Putamen (tissue), 1 donor: ENCODE measurements at regions not wholly inside any gene's neighbourhood (a gene's known extent, or its start where the extent isn't known, plus 50 kb on each side); places are given as distances from the start of the nearest gene placed in this dataset.

Experiments used
- DNase-seq: peaks from one replicate; pipeline ENCODE4 v3.0.0-alpha.2; 2016; ENCODE audit warnings: low spot score

DNA sequence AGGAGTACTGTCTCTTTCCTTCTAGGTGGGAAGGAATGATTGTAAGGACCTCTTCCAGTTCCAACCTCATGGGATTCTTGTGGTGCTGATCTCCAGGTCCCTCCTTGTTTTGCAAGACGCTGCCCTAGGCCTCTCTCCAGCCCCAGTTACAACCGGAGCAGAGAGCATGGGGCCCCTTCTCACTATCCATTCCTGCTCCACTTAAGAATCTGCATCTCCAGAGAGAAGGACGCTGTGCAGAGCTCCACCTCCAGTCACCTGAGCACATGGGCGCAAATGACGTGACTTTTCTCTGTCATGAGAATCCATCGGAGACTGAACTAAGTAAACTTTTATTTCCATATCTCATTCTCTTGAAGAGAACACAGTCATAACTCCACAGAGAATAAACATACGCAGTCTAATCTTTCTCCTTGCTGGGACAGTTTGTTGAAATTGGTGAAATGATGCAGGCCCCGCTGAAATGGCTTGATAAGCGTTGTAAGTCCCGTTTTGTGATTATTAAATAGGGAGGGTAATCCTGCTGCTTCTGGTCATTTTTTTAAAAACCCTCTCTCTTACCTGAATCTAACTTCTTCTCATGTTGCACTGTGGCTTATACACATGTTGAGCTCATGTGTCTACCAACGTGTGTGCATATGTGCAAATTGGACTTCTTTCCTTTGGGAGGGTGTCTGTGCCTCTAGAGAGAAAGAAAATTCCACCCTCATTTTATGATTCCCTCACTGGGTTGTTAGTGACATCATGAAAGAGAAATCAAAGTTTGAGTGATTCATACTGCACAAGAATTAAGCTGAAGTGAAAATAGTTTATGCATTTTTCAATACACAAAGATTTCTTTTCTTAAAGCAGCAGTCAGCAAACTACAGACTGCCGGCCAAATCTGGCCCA, 133.2 kb upstream of the TBX20 start:
- no peak for DNase-seq

DNA sequence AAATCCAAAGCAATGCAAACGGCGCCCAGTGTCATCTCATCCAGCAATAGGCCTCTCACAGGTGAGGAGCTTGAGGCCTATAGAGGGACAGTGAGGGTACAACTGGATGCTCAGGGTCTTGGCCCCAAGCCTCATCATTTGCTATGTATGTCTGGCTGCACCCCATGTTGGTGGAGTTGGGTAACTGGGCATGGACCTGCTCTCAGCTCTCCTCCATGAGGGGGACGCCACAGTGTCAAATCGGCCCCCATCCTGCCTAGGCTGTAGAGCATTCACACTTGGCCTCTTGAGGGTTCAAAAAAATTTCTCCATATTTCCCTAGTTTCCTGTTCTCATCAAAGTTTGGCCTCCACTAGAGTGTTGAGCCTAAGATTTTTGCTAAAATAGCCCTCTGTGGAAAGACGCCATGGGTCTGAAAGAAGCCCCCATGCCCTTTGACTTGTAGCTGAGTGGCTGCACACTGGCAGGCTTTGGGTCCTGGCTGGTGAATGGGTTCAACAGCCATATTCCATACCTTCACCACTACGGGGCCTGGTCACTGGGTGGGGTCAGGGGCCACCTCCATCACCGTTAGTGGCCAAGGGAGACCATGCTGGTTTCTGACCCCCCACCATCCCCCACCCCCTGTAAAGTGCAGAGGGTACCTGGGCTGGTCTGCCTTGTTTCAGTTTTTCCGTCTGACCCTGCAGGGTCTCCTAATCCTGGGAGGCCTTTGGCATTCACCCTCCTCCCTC, 132.3 kb upstream of the TBX20 start:
- DNase-seq: no peak

DNA sequence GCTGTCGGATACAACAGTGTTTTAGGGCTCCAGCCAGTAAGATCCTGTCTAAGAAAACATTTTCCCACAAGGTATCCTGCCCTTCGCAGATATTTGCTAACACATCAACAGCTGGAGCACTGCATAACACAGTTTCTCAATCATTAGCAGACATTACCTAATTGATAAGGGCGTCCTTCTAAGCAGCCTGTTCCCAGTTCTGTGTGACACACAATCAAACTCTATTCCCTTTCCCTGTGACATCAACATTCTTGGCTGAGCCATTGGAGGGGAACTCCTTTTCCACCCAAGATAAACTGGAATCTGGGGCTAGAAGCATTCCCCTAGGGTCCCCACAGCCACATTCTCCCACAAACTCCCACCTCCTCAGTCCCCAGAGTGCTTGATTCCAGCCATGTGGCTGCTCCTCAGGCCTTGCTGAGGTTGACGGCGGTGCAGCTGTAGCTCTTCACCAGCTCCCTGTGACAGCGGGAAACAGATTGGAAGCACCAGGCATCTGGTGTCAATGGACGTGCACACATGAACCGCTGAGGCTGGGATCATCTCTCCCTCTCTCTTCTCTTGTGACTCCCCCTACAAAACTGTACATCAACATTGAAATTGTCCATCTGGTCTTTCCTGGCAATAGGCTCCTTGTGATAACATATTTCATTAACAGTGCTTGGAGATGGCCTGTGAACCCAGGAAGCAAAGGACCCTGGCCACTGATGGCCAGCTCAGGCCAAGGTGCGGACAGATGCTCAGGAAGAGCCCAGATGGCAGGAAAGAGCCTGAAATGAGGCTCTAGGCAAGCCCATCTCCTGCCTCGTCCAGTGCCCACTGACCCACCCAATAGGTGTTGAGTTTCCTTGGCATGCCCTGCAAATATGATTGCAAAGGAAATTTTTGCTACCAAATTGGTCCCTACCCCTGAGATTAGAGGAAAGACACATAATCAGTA, 131.1 kb upstream of the TBX20 start:
- no peak for DNase-seq

DNA sequence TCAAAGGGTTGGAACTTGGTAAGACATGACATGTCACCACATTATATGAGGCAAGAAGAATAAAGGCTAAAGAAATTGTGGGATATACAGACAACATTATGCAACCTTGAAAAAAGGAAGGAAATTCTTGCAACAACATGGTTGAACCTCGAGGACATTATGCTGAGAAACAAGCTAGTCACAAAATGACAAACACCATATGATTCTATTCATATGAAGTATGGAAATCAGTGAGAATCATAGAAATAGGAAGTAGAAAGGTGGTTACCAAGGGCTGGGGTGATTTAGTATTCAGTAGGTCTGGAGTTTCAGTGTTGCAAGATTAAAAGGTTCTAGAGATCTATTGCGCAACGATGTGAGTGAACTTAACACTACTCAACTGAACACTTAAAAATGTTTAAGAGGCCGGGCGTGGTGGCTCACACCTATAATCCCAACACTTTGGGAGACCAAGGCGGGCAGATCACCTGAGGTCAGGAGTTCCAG, 126.9 kb upstream of the TBX20 start:
- DNase-seq: no peak

DNA sequence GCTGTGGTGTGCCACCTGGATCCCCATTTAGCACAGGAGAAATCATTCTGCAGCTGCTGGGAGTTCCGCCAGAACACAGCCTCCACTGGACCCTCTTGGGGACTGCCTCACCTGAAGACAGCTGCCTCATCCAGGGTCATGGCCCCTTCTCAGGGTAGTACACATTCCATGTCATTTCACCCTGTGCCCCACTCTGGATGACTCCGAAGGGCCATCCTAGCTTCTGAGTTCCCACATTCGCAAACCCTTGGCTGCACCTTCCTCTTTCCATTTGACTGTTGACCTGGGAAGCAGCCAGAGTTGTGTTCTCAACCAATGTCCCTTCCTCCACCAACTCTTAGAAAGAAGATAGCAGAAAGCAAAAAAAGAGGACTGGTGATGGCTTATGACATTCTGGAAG, 125.6 kb upstream of the TBX20 start:
- peak; percentile 7 for DNase-seq

DNA sequence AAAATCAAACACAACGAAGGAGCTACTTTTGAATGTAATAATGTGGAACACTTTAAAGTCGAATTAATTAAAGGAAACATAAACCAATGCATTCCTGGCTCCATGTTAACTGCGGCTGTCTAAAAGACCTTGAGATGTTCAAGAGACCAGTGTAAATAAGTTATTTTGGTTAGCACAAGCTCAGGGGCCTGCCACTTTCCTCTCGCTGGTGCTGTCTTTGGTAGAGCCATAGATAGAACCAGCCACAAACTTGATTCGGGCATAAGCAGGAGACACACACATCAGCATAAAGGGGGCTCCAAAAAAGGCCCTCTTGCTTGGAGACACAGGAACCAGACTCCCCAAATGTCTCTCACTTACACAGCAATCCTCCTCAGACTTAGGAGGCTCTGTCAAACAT, 121.6 kb upstream of the TBX20 start:
- DNase-seq: no peak

DNA sequence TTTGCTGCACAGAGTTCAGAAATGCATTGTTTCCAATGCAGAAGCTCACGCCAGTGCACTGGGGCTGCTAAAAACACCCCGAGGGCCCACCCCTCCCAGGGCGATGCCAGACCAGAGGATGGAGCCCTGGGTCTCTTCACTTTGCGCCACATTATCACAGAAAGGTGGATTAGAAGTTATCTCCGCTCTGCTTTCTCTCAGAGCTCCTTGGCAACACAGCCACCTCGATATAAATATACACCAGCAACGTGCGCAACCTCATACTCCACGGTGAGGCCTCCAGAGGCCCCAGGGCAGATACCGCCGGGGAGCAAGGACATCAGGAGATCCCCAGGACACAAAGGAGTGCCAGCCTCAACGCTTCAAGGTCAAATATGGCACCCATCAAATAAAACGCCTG, 121.0 kb upstream of the TBX20 start:
- DNase-seq: no peak

DNA sequence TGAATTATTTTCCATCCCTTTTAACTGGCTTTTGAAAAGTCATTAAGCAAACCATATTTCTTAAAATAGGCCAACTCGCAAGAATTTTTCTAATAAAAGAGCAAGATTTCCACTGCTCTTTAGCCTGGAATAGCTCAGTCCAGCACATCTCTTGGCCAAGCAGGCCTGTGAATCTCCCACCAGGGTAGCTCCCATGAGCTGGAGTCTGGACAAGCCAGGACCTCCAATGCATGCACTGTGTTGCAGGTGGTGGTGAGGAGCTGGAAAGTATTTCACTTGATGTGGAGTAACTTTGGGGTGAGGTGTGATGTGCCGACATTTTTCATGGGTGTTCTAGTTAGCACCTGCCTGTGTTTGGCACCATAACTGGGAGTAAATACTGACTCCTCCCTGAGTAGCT, 117.3 kb upstream of the TBX20 start:
- no peak for DNase-seq

DNA sequence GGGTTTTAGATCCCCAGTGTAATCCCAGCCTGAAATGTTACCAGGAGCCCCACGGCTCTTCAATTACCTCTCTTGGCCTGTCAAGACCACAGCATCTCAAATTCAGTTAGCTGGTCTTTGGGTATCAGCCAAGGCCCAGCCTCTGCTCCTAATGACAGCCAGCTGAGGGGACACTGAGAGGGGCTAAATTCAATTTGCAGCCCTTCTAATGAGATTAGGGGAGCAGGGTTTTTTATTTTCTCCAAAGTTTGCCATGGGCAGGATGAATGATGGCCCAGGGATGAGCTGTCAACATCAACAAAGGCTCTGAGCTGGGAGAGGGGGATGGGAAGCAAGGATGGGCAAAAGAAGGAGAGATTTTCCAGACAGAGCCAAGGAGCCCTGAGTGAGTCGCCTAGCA, 116.8 kb upstream of the TBX20 start:
- no peak for DNase-seq

DNA sequence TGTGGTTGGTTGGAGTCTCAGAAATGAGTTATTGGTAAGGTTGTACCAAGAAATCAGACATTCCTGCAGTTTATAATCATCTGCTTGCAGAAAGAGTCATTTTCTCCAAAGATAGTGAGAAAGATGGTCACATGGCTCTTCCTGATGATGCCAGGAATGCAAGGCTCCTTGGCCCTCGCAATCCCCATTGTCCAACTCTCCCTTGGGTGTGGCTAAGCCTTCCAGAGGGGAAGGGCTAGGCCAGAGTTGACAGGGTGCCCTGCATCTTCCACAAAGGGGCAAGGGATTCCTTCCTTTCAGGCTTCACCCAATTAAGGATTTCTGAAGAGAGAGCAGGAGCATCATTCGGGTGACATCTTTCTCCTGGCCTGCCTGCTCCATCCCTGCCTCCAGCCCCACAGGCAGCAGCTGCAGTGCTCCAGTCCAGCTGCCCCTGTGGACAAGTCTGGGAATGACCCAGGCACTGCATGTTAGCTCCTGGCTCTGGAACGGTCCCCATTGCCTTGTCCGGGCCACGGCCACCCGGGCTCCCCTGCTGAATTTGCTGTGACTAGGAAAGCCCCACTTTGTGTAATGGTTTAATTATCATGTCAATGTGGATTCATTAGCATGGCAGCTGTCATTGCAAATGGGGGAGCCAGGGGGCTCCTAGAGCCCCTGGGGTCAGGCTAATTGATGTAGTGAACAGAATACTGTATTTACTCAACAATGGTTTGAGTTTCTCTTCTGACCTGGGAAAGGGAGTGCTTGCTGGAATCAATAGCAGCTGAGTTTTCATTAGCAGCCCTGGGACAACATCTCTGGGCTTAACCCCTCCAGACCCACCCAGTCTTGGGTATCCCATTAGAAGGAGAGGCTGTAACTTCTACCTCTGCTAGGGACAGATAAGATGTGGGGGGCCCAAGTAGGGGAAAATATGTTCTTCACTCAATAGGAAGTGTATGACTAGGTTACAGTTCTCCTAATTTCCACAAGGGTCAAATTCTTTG, 112.6 kb upstream of the TBX20 start:
- no peak for DNase-seq

DNA sequence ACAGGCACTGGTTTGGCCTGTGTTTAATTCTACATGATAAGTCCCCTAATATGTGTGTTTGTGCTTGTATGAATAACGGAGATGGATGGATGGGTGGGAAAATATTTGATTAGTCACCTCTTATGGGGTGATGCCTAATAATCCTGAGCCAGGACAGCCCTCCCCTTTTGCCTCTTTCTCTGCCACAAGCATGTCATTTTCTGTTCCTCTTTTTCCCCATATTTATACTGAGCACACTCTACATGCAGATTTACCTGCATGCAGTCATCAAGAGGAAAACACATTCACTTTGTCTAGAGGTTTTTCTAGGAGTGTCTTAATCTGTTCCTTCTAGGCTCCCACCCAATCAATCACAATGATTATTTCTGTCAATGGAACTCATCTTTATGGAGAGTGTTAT, 111.6 kb upstream of the TBX20 start:
- no peak for DNase-seq

DNA sequence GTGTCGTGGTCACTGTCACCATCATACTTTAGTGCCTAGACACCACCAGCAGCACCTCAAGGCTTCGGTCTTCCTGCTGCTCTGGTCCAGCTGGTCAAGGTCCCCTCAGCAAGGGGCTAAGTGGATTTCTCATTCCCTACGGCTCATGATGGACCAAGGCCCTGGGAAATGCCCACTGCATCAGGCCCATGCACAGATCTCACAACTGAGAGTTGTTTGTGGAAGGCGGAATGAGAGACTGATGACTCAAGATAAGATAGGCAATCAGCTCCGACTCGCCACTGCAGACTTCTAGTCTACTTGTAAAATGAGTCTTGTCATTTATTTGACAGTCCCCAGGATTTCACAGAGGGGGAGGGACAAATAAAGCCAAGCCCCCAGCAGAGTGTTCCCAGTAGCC, 108.4 kb upstream of the TBX20 start:
- DNase-seq: no peak

DNA sequence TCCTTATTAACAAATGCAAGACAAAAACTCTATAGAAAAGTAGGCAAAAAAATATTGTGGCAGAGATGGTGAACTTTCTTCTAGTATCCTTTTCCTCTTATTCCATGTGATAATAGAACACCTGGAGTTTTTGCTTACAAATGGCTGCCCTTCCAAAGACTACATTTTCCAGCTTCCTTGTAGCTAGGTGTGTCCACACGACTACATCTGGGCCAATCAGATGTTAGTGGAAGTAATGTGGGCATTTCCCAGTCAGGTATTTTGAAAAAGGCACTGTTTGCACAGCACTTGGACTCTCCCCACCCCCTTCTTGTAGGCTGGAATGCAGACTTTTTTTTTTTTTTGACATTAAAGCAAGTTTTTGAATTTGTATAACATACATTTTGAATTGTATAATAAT, 105.5 kb upstream of the TBX20 start:
- no peak for DNase-seq

DNA sequence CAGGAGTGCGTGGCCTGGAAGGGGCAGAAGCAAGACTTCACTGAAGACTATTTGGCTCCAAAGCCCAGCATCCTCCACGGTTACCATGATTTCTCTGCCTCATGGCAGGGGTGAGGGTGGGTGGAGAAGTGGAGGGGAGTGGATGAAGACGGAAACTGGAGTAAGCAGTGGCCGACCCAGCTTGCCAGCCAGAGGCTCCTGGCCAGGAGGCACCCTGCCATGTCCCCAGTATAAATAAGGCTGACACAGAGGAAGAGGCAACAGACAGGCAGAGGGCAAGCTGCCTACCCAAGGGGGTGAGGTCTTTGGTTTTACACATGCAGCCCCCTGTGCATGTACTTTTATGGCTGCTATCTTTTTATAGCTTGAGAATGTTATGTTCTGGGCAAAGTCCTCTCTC, 102.6 kb upstream of the TBX20 start:
- no peak for DNase-seq

DNA sequence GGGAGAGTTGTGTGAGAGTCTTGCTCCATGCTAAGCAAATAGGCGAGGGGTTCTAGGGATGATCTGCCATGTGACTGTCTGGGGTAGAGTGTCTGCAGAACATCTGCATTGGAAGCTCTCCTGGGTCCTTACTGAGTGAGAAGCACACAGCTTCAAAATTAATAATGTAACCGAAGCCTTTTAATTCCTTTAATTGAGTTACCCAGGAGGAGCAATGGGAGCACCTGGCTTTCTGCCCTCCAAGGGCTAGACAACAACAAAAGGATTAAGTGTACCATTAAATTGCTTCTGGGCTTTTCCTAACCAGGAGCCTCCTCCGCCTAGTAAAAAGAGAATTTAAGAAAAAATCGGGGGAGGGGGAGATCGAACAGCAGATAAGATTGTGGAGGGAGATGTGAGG, 102.0 kb upstream of the TBX20 start:
- DNase-seq: no peak

DNA sequence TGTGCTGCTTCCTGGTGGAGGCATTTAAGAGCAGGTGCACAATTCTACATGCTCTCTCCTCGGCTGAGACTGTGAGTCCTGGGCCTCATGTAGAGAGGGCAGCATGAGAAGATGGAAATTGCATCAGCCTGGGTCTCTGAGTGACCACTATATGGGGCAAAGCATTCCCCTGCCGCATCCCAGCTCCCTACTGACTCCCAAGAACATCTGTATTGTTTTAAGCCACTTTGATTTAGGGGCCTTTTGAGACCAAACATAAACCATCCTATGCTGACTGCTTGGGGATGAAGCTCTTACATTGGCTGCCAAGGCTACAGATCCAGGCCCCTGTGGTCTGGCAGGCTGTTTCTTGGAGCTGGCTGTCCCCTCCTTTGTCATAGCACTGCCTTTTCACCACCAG, 101.3 kb upstream of the TBX20 start:
- DNase-seq: no peak

DNA sequence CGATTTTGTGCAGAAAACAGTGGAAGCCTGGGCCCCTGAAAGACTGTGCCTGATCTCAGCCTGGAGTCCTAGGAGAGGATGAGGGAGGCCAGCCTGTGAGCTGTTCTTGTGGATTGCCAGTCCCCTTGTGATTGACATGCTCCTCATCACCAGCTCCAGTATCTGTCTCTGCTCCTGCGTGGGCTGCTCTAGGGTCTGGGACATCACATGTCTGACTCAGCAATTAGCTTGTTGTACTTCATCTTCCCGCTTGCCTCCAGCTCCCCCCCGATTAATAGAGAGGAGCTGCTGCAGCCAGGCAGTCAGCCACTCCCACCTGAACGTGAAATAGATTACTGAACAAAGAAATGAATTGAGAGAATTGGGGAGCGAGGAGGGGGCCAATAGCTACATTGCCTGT, 99.6 kb upstream of the TBX20 start:
- no peak for DNase-seq

DNA sequence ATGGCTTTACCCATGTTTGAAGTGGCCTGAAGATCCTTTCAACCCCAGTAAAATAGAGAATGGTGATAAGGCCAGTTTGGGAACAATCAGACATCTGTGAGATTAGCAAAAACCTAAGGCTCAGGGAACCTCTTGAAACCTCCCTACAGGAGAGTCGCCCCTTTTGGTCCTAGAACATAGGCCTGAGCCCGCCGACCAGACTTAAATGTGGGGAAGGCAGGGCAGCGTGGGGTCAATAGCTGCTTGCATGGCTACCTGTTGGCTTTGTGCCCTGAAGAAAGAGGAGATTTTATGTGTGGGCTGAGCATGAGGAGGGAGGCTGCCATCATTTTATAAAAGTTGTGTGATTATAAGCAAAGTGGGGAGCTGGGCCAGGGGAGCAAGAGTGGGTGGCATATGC, 97.6 kb upstream of the TBX20 start:
- no peak for DNase-seq

DNA sequence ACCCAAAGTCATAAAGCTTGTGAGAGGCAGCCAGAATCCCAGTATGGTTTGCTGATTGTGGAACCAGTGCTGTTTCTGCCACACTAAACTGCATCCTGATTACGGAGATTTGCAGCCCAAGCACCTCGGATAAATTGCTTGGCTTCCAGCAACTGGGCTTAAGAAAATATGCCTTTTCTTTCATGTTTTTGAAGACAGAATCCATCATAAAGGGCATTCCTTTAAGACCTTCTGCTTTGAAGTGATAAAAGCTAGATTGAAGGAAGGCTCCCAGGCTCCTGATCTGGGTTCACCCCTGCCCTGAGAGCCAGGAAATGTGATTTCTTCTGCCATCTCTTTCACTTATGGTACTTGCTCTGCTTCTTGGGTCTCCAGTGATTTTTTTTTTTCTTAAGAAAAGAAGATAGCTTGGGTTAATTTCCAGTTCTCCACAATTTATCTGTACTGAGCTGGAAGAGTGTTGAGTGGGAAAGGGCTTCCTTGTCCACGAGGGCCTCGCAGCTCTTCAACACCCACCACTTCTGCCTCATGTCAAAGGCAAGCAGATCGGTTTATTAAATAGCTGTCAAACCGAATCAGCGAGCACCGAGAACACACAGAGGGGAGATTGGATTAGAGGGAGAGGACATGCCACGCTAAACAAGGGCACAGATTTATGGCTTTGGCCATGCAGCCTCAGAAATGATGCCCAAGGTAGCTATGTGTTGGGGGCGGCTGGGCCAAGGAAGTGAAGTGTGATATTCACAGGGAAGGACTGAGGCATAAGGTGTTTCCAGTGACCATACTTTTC, 94.9 kb upstream of the TBX20 start:
- no peak for DNase-seq

DNA sequence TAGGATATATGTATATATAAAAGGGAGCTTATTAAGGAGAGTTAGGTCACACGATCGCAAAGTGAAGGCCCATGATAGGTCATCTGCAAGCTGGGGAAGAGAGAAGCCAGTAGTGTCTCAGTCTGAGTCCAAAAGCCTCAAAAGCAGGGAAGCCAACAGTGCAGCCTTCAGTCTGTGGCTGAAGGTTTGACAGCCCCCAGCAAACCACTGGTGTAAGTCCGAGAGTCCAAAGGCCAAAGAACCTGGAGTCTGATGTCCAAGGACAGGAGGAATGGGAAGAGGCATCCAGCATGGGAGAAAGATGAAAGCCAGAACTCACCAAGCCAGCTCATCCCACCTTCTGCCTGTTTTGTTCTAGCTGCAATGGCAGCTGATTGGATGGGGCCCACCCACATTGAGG, 88.9 kb upstream of the TBX20 start:
- no peak for DNase-seq
